ENCODE measurements at regions not wholly inside any gene's neighbourhood (a gene's known extent, or its start where the extent isn't known, plus 50 kb on each side); places are given as distances from the start of the nearest gene placed in this dataset.

DNA sequence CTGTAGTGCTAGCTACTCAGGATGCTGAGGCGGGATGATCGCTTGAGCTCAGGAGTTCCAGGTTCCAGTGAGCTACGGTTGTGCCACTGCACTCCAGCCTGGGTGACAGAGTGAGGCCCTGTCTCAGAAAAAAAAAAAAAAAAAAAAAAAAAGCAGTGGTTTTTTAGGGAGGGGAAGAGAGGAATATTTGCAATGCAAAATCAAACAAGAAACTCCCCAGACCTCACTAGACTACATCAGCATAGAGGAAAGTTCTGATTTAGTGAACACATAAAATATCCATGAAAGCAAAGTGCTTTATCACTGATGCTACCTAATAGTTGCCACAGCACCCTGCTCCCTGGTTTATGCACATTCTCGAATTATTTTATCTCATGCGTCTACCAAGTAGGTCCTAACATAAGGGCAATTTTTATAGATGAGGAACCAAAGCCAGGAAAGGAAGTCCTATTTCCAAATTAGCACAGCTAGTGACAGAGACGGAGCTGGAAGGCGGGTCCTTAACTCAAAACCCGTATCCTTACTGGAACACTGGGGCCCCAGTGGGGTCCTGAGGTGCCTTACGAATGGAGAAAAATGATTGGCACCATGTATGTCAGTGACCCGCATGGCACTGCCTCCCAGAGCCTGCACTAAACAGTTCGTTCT is 50.7 kb upstream of the GPR157 start:
- TF ChIP-seq, protein P1, sequence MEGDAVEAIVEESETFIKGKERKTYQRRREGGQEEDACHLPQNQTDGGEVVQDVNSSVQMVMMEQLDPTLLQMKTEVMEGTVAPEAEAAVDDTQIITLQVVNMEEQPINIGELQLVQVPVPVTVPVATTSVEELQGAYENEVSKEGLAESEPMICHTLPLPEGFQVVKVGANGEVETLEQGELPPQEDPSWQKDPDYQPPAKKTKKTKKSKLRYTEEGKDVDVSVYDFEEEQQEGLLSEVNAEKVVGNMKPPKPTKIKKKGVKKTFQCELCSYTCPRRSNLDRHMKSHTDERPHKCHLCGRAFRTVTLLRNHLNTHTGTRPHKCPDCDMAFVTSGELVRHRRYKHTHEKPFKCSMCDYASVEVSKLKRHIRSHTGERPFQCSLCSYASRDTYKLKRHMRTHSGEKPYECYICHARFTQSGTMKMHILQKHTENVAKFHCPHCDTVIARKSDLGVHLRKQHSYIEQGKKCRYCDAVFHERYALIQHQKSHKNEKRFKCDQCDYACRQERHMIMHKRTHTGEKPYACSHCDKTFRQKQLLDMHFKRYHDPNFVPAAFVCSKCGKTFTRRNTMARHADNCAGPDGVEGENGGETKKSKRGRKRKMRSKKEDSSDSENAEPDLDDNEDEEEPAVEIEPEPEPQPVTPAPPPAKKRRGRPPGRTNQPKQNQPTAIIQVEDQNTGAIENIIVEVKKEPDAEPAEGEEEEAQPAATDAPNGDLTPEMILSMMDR (IDR thresholded peaks at IDR 0.05; ENCODE audit: extremely low read depth in 1 of 2, insufficient read depth in 1 of 2, low read depth in 1 of 2, low read length in 2 of 2): no peak
- TF ChIP-seq MYC (IDR thresholded peaks at IDR 0.05; ENCODE audit: low read depth, low read length): no peak
- no peak for TF ChIP-seq POLR2AphosphoS5 (IDR thresholded peaks at IDR 0.05; ENCODE audit: insufficient read depth, low read depth, low read length)
- TF ChIP-seq GATA2 (IDR thresholded peaks at IDR 0.05; ENCODE audit: insufficient read depth, insufficient read length, low read depth, low read length): no peak
- no peak for TF ChIP-seq POLR2A (IDR thresholded peaks at IDR 0.05; ENCODE audit: low read depth, low read length)
- no peak for TF ChIP-seq EZH2 (IDR thresholded peaks at IDR 0.05; ENCODE audit: borderline replicate concordance, low read depth, low read length, severe bottlenecking)
- TF ChIP-seq FOS (IDR thresholded peaks at IDR 0.05; ENCODE audit: borderline replicate concordance, insufficient read depth, low read length): no peak
- TF ChIP-seq, protein P2, sequence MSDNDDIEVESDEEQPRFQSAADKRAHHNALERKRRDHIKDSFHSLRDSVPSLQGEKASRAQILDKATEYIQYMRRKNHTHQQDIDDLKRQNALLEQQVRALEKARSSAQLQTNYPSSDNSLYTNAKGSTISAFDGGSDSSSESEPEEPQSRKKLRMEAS (IDR thresholded peaks at IDR 0.05; ENCODE audit: insufficient read depth, insufficient read length): no peak
